Stimulated activated CD8-positive, alpha-beta memory T cell treated with anti-CD3 and anti-CD28 coated beads, Interleukin-7, amount 100 ng/mL, for 24 hours (primary cell): ENCODE measurements at regions not wholly inside any gene's neighbourhood (a gene's known extent, or its start where the extent isn't known, plus 50 kb on each side); places are given as distances from the start of the nearest gene placed in this dataset.
"Not testable (repeated sequence)": the region's sequence is repeated elsewhere in the genome, so short reads cannot be mapped to it uniquely, and the experiment has no call there.

Experiments
- DNase-seq: peaks from one replicate; pipeline ENCODE4 v3.0.0-alpha.2; 2020; ENCODE audit warnings: low read depth

DNA sequence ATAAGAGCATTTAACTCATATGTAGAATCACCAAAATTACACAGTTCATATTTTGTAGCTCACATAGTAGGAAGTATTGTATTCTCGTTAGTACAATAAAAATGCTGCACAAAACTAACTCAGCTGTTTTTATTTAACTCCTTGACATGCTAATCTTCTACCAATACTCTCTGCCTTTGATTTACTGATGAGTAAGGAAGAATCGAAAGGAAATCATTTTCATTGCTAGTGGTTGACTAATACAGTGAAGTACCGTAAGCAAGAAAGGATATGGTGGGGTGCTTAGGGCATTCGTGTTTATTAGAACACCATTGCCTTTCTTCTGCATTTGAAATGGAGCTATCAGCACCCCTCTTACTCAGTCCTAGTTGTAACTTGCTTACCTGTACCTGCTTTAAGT, 1239.1 kb upstream of the TENM3 start:
- no peak for DNase-seq

DNA sequence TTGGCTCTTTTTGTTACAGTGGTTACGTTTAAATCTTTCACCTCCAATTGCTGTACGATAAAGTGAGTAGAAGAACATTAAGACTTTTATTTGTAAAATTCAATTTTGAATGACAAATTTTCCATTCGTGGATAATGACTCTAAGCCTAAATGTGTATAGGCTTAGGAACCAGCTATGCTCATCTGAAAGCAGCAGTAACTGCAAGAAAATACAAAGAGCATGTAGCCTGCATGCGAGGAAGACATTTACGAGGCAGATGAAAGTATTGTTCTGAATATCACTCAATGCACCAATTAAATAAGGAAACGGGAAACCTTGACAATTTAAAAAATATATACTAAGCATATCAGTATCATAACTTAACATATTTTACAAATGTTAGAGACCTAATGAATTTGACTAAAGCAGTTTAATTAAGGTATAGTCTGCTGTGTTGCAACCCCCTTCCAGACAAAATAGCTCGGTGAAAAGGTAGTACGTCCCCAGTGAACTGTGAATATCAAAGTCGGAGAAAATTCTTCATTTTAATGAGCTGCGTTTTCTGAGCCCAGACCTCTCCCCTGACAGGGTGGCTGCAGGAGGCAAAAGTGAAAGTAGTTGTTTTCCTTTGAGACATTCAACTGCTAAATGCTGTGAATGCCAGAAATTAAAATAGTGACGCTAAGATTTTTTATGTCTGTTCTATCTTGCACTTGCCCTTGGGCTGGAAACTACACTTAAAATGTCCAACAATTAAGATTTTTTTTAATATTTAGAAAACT, 1236.5 kb upstream of the TENM3 start:
- no peak for DNase-seq

DNA sequence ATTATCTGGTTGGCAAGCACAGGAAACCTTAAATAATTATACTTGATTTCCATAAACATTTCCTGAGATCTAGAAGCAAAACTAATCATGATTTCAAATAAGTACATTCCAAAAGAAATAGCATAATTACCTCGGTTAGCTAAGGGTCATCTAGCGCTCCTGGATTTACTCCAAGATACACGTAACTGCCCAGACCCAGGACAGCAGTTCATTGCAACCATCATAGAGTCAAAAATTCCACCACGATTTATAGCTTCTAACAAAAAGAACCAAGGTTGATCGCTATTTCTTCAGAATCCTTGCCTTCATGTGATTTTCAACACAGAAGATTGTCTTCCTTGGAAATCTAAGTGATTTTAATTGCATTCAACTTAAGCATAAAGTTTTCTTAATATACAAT, 1235.5 kb upstream of the TENM3 start:
- DNase-seq = no peak

DNA sequence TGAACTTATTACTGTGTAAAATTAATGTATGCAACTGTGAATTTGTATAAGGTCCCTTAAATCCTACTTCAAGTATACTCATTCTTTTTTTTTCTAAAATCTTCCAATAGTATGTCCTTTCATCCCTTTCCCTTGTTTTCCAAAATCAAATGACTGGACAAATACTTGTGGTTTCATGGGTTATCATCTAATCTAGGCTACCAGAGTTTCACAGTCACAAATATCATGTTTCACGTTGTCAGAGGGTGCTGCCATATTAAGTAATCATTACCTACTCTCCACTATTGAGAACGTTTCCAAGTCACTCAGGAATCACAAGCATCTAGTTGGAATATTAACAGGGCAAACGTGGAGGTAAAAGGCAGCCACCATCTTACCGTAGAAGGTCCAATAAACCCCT, 1235.0 kb upstream of the TENM3 start:
- no peak for DNase-seq

DNA sequence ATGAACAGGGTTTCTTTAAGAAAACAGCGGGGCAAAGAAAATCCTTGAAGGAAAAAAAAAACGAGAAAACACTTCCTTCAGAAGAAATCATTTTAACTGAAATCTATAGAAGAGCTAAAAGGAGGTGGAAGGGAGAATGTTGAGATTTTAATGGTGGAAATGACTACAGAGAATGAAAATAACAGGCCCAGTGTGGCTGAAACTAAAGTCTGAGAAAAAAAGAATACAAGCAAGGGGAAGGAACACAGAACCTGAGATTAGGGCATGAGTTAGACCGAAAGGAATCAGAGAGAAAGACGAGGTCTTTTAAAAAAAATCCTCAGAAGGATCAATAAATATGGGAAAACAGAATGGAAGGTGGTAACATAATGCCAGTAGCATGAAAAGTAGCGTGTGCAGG, 1230.0 kb upstream of the TENM3 start:
- no peak for DNase-seq

DNA sequence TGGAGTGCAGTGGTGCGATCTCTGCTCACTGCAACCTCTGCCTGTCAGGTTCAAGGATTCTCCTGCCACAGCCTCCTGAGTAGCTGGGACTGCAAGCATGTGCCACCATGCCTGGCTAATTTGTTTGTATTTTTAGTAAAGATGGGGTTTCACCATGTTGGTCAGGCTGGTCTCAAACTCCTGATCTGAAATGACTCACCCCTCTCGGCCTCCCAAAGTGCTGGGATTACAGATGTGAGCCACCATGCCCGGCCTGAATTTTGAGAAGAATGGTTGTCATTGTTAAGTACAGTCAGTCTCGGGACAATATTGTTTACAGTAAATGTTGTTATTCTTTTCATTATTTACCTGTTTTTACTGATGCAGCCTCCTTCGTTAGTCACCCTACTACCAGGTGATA, 1226.2 kb upstream of the TENM3 start:
- DNase-seq = no peak

DNA sequence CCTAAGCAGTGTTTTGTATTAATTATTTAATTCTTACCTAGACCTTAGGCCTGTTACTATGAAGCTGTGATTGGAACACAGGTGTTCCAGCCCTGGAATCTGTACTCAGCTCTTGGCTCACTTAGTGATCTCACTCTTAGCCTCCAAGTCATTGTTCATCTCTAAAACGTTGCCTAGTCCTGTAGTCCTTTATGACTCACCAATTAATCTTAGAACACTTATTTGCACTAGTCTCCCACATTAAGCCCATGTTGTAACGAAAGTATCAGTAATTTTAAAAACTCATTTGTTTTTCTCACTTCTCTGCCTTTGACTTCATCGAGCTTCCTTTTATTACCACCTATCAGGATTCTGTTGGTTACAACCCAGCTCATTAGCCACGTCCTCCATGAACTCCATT, 1224.7 kb upstream of the TENM3 start:
- DNase-seq = no peak

DNA sequence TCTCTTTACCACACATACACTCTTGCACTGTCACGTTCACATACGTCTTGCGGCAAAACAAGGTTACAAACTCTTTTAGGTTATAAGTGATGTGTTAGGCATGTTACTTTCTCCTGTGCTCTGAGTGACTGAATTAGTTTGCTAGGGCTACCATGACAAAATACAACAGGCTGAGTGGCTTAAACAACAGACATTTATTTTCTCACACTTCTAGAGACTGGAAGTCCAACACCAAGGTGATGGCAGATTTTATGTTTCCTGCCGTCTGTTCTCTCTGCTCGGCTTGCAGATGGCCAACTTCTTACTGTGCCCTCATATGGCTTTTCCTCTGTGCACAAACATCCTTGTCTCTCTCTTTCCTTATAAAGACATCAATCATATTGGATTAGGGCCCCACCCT, 1224.3 kb upstream of the TENM3 start:
- no peak for DNase-seq

DNA sequence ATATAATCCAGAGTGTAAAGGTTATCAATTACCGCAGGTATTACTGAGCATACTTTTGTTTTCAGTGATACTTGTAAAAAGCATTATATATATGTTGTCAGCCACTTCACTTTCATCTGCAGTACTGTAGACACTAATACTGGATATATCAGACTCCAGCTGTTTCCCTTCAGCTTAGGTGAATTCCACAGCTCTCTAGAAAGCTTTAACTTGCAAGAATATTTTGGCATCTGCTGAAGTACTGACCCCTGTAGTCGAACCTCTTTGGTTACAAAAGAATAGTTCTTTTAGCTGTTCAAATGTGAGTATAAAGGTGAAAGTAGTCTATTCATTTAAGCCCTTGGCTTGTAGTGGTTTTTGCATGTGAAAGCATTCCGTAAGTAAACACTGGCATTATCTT, 1222.7 kb upstream of the TENM3 start:
- DNase-seq = no peak

DNA sequence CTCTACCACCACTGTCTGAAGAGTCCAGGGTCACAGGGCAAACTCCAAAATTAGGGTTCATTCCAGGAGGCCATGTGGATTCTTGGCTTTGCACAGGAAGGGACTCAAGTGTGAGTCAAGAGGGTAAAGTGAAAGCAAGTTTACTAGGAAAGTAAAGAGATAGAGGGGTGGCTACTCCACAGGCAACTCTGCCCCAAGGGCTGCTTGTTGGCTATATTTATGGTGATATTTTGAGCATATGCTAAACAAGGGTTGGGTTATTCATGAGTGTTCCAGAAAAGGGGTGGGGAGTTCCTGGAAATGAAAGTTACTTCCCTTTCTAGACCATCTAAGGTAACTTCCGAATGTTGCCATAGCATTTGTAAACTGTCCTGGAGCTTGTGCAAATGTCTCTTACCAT, 1222.0 kb upstream of the TENM3 start:
- DNase-seq = no peak

DNA sequence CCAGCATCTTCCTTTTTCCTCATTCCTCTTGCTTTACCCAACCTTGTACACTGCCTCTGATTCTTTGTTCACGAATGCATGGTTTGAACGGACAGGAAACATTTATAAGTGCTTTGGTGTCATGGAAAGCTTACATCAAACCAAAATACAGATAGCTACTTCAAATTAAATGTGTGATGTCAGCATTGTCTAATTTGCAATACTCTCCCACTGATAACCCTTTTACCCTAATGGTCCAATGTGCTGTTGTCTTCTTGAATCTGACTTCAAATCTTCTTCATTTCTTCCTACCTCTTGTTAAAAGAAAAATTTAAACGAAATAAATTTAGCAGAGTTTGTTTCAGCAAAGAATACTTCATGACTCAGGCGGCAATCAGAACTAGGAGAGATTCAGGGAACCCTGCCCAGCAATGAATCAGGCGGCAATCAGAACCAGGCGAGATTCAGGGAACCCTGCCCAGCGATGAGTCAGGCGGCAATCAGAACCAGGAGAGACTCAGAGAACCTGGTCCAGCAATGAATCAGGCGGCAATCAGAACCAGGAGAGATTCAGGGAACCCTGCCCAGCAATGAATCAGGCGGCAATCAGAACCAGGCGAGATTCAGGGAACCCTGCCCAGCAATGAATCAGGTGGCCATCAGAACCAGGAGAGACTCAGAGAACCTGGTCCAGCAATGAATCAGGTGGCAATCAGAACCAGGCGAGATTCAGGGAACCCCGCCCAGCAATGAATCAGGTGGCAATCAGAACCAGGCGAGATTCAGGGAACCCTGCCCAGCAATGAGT, 1212.9 kb upstream of the TENM3 start:
- not testable (repeated sequence) for DNase-seq

DNA sequence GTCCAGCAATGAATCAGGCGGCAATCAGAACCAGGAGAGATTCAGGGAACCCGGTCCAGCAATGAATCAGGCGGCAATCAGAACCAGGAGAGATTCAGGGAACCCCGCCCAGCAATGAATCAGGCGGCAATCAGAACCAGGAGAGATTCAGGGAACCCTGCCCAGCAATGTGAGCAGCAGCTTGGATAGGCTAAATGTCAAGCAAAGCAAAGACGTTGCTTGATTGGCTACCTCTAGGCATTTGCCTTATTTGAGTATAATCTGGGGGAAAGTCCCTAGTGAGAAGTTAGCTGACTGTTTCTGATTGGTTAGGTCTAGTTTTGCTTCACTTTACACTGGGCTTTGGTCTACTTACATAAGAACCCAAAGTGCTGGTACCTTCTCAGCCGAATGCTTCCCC, 1212.2 kb upstream of the TENM3 start:
- no peak for DNase-seq

DNA sequence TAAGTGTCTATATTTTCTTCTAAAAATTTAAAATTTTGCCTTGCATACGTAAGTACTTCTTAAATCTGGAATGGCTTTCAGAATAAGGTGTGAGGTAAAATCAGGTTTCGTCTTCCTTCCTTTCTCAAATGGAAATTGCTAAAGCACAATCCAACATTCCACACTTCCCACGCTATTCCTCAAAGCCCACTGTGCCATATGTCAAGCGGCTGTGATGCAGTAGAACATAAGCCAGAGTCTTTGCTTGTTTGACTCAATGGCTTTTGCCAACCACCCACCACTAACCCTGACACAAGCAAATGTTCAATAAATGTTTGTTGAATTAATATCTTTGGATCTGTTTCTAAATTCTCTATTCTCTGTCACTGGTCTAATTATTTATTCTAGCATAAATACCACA, 1199.7 kb upstream of the TENM3 start:
- no peak for DNase-seq

DNA sequence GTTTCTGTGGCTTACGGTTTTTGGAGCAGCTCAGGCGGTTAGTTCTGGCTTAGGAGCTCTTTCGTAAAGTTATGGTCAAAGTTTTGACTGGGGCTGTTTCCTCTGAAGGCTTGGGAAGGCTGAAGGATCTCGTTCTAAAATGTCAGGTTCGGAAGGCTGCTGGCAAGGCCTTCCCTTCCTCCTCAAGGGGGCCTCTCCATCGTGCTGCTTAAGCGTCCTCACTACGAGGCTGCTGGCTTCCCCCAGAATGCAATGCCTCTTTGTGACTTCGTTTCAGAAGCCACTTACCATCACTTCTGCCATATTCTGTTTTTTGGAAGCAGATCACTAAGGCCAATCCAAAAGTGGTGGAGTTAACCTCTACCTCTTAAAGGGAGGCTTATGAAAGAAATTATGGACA, 1196.4 kb upstream of the TENM3 start:
- no peak for DNase-seq

DNA sequence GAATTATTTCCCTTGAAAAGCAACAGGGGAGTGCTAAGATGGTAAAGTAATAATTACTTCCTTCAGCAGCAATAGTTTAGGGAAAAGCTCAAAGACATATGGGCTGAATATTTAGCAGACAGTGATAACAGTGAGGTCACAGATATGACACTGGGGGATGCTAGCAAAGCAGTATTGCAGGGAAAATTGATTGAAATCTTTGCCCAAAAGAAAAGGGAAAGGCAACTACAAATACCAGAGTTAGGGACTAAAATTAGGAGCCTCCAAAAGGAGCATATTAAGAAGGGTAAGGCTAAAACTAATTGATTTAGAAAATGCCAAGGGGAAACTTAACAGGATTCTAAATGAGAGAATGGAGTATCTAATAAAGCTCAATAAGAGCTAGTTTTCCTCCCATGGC, 1191.3 kb upstream of the TENM3 start:
- no peak for DNase-seq

DNA sequence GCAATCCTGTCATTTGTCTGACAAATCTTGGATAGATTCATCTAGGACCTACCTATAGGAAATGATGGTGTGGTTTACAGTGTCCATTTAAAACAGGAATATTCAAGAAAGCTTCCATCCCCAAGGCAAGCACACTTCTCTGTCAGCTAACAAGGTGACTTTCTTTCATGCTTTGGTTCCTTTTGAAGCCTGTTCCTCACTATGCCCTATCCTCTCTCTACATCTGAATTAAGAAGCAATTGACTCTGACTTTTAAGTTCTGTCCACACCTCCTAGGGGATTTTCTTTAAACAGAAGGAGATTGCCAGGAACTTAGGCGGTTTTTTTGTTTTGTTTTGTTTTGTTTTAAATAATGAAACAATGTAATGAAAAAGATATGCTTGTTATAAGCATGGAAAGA, 1181.4 kb upstream of the TENM3 start:
- no peak for DNase-seq

DNA sequence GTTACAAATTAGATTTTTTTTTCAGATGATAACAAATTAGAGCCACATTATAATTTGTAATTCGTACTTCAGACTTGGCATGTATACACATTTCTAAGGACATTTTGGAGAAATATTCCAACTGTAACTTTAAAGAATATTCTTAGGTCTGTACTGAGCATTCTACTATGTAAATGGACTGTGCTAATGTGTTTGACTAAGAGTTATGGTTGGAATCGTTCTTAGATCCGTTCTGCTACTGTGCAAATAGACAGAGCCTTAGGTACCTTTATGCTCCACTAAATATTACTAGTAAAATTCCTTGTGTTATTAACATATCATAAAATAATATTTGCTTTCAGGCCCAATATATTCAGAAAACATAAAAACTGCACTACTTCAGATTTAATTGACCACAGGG, 1180.0 kb upstream of the TENM3 start:
- no peak for DNase-seq

DNA sequence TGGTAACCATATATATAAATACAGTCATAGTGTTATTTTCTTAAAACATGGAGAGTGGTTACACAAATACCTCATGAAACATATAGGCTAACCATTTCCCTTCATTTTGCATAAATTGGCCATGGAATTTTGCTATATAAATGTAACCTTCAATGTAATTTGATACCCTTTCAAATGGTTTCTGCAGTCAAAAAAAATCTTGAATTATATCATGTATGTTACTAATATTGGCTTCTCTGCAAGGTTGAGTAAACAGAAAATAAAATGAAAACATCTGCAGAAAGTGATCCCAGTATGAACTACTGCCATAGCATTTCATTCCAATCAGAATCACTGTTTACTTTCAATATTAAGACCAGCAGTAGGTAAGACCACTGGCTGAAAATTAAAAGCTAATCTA, 1165.9 kb upstream of the TENM3 start:
- DNase-seq = no peak

DNA sequence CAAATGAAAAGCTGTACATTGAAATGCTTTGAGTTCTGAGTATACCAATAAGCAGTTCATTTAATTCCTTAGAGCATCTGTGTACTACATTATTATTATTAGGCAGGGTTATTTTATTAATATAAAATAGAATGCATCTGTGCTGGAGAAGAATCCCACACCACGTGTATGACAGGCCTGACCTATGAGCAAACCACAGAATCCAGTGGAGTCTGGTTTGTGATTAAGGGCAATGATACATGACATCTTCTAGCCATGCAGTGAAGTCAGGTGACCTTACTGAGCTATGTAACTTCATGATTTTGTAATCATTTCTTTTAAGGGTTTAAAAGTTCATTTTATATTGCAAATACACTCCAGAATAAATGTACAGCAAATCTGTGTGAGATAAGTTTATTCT, 1165.0 kb upstream of the TENM3 start:
- DNase-seq = no peak

DNA sequence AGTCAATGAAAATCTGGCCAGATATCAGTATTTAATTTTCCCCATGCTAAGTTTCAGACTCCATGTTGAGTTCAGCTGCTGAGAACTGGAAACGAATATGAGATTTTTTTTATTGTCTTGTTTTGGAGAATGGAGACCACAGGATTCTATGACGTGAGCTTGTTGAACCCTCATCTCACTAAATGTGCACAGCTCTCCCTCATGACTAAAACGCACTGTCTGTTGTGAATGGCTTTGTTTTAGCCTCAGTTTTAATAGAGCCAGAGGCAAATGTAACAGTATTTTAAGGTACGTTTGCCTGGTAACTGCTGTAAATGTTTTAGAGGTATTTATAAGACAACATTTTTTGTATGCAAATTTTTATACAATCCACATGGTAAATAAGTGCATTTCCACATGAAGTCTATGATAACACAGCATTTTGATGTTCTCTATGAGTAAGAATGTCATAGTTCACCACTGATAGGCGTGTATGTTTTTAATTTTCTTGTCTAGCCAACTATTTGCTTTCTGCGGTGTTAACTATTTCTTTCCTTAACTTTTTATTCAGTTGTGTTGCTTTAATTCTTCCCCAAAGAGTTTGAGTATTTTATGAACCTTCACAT, 1159.3 kb upstream of the TENM3 start:
- no peak for DNase-seq

DNA sequence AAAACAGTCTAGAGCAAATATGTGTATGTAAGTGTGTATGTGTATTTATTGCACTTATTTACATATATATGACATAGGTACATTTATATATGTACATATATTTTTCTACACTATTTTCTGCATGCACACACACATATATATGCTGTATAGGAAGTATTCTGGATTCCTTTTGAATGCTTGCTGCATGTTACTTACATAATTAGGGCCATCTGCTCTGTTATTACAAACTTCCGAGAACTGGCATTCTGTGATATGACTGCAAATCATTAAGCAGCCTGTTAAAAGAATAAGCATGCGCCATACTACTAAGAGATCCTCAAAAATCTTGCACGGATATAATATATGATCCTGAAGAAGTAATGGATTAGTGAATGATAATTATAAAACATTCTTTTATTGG, 1157.6 kb upstream of the TENM3 start:
- DNase-seq = no peak

DNA sequence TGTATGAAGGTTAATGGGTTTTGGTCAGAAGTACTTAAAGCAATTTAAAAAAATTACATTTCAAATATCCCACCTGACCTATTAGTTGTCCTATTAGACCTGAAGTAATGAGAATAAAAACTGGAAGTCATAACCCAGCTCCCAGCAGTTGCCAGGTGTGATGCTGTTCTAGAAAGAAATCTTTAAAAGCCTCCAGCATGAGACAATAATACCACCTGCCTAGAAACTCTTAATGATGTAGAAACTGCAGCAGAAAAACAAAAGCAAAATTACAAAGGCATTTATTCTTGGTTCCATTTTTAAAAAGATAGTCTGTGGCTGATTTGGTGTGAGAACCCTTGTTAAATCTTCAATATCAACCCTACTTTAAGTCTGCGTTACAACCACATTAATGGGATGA, 1137.7 kb upstream of the TENM3 start:
- DNase-seq = no peak

DNA sequence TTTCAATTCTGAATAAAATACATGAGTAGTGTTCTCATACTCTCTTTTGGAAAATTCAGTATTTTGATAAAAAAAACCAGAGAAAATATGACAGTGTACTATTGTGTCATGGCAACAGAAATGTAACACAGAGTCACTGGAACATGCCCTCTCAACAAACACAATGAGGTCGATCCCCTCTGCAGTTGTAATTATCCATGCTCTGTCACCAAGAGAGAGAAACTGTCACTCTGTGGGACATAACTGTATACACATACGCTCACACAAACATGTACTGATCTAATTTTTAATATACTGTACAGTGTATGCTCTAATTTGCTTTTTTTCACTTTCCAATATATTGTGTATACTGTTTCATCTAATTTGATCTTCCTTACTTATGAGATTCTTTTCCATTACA, 1136.8 kb upstream of the TENM3 start:
- DNase-seq = no peak

DNA sequence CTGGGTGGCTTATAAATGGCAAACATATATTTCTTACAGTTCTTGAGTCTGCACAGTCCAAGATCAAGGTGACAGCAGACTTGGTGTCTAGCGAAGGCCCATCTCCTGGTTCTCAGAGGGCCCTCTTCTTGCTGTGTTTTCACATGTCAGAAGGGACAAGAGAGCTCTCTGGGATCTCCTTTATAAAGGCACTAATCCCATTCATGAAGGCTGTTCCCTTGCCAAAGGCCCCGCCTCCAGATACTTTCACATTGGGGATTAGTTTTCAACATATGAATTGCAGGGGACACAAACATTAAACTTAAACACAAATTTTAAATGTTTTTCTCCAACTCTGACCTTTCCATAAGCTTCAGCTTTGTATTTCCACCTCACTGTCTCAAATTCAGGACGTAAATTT, 1135.0 kb upstream of the TENM3 start:
- DNase-seq = no peak
